SK-N-SH treated with all-trans-retinoic acid at 6 μM for 48 hours (cell line): ENCODE measurements at regions not wholly inside any gene's neighbourhood (a gene's known extent, or its start where the extent isn't known, plus 50 kb on each side); places are given as distances from the start of the nearest gene placed in this dataset.

Source experiments
- ATAC-seq: fragments of 200-7000 bp; cut with Tn5 transposase; 3 replicates; pipeline ENCODE4 v1.9.1; 2020; ENCODE audit warnings: mild to moderate bottlenecking, moderate library complexity
- ARNTL ChIP-seq: fragments of 450-650 bp; formaldehyde crosslinking; IDR thresholded peaks from 2 replicates; pipeline ENCODE4 v1.5.0; 2020; ENCODE audit warnings: low read depth, mild to moderate bottlenecking, moderate library complexity, borderline replicate concordance
- BACH2 ChIP-seq: fragments of 250-450 bp; sonication (Bioruptor Pico); IDR thresholded peaks from 2 replicates; pipeline ENCODE4 v1.9.0; 2021; ENCODE audit warnings: mild to moderate bottlenecking, borderline replicate concordance
- CREB5 ChIP-seq: fragments of 250-450 bp; sonication (Bioruptor Pico); IDR thresholded peaks from 2 replicates; pipeline ENCODE4 v1.5.1; 2020; ENCODE audit warnings: low read depth, mild to moderate bottlenecking, moderate library complexity
- CSDC2 ChIP-seq: fragments of 250-450 bp; sonication (Bioruptor Pico); IDR thresholded peaks from 2 replicates; pipeline ENCODE4 v1.5.0; 2020; ENCODE audit warnings: mild to moderate bottlenecking, moderate library complexity
- CSRNP3 ChIP-seq: fragments of 250-450 bp; sonication (Bioruptor Pico); IDR thresholded peaks from 2 replicates; pipeline ENCODE4 v1.5.1; 2021; ENCODE audit warnings: mild to moderate bottlenecking, moderate library complexity
- ESRRG ChIP-seq: fragments of 250-450 bp; sonication (Bioruptor Pico); IDR thresholded peaks from 2 replicates; pipeline ENCODE4 v1.6.1; 2021; ENCODE audit warnings: mild to moderate bottlenecking
- GLIS3 ChIP-seq: fragments of 250-450 bp; sonication (Bioruptor Pico); IDR thresholded peaks from 2 replicates; pipeline ENCODE4 v1.5.0; 2020; ENCODE audit warnings: mild to moderate bottlenecking, moderate library complexity
- ISL1 ChIP-seq: fragments of 250-450 bp; sonication (Bioruptor Pico); IDR thresholded peaks from 2 replicates; pipeline ENCODE4 v2.1.2; 2022; ENCODE audit warnings: mild to moderate bottlenecking, moderate library complexity
- OSR1 ChIP-seq: fragments of 250-450 bp; sonication (Bioruptor Pico); IDR thresholded peaks from 2 replicates; pipeline ENCODE4 v1.8.0; 2022; ENCODE audit warnings: moderate library complexity, mild to moderate bottlenecking, inconsistent platforms
- PATZ1 ChIP-seq: fragments of 250-450 bp; sonication (Bioruptor Pico); IDR thresholded peaks from 2 replicates; pipeline ENCODE4 v1.8.0; 2020; ENCODE audit warnings: mild to moderate bottlenecking, moderate library complexity, borderline replicate concordance
- PPARA ChIP-seq: fragments of 250-450 bp; sonication (Bioruptor Pico); IDR thresholded peaks from 2 replicates; pipeline ENCODE4 v1.5.0; 2020; ENCODE audit warnings: mild to moderate bottlenecking, borderline replicate concordance
- RARB ChIP-seq: fragments of 250-450 bp; sonication (Bioruptor Pico); IDR thresholded peaks from 2 replicates; pipeline ENCODE4 v1.8.0; 2021; ENCODE audit warnings: mild to moderate bottlenecking, moderate library complexity
- TCF4 ChIP-seq: fragments of 250-450 bp; sonication (Bioruptor Pico); IDR thresholded peaks from 2 replicates; pipeline ENCODE4 v1.8.0; 2021; ENCODE audit warnings: mild to moderate bottlenecking, moderate library complexity, borderline replicate concordance
- TOX ChIP-seq: fragments of 250-450 bp; sonication (Bioruptor Pico); IDR thresholded peaks from 2 replicates; pipeline ENCODE4 v1.8.0; 2021; ENCODE audit warnings: mild to moderate bottlenecking, moderate library complexity, borderline replicate concordance
- TSHZ2 ChIP-seq: fragments of 250-450 bp; sonication (Bioruptor Pico); IDR thresholded peaks from 2 replicates; pipeline ENCODE4 v1.5.0; 2020; ENCODE audit warnings: mild to moderate bottlenecking, moderate library complexity
- ZC3H10 ChIP-seq: fragments of 250-450 bp; sonication (Bioruptor Pico); IDR thresholded peaks from 2 replicates; pipeline ENCODE4 v1.5.1; 2021; ENCODE audit warnings: mild to moderate bottlenecking, moderate library complexity
- ZFP3 ChIP-seq: fragments of 250-450 bp; sonication (Bioruptor Pico); IDR thresholded peaks from 2 replicates; pipeline ENCODE4 v1.5.0; 2020; ENCODE audit warnings: mild to moderate bottlenecking, moderate library complexity
- ZNF565 ChIP-seq: fragments of 450-650 bp; formaldehyde crosslinking; conservative IDR thresholded peaks from 2 replicates; pipeline ENCODE4 v1.5.0; 2020; ENCODE audit warnings: low read depth, mild to moderate bottlenecking, moderate library complexity
- ZNF70 ChIP-seq: fragments of 450-650 bp; formaldehyde crosslinking; IDR thresholded peaks from 2 replicates; pipeline ENCODE4 v1.5.0; 2020; ENCODE audit warnings: mild to moderate bottlenecking, moderate library complexity
- ZNF8 ChIP-seq: fragments of 450-650 bp; formaldehyde crosslinking; IDR thresholded peaks from 2 replicates; pipeline ENCODE4 v1.5.0; 2020; ENCODE audit warnings: mild to moderate bottlenecking, moderate library complexity

- TF ChIP-seq GLIS3 (CRISPR knock-in tag), result no peak
- TF ChIP-seq TSHZ2 (CRISPR knock-in tag), result no peak
Observed at GRCh38 chr11:107215010-107215409, 196.7 kb upstream of the GUCY1A2 start.

GRCh38 chr11:107203656-107204055 is 185.4 kb upstream of the GUCY1A2 start:
- no peak for ATAC-seq
- TF ChIP-seq TOX (CRISPR knock-in tag) (no peak), TCF4 (CRISPR knock-in tag) (no peak), ZFP3 (no peak), RARB (CRISPR knock-in tag) (no peak), ZNF565 (CRISPR knock-in tag) (no peak), TSHZ2 (CRISPR knock-in tag) (no peak), CREB5 (CRISPR knock-in tag) (no peak), CSDC2 (no peak), CSRNP3 (CRISPR knock-in tag) (no peak), OSR1 (CRISPR knock-in tag) (no peak), ZNF8 (CRISPR knock-in tag) (no peak), ARNTL (CRISPR knock-in tag) (no peak), PPARA (no peak), ZNF70 (CRISPR knock-in tag) (no peak), ZC3H10 (no peak), ESRRG (CRISPR knock-in tag) (no peak), BACH2 (CRISPR knock-in tag) (no peak), ISL1 (CRISPR knock-in tag) (no peak)

More at GRCh38 chr11:107215010-107215409, 196.7 kb upstream of the GUCY1A2 start:
- no peak for ATAC-seq

GRCh38 chr11:107202241-107202640 is 184.0 kb upstream of the GUCY1A2 start:
- no peak for ATAC-seq
- no peak for TF ChIP-seq TCF4 (CRISPR knock-in tag)
- no peak for TF ChIP-seq PATZ1
- TF ChIP-seq ARNTL (CRISPR knock-in tag), result no peak
- no peak for TF ChIP-seq RARB (CRISPR knock-in tag)
- no peak for TF ChIP-seq ZFP3
